OCI-LY7 (cell line): ENCODE measurements at regions not wholly inside any gene's neighbourhood (a gene's known extent, or its start where the extent isn't known, plus 50 kb on each side); places are given as distances from the start of the nearest gene placed in this dataset.

Source experiments
- BruUV-seq: library from RNA; stranded (reverse); fragments of 400-500 nt; replicated peaks from 2 replicates; lab custom pipeline; 2021; lab: Mats Ljungman, UMichigan
- CTCF ChIA-PET: fragments of 300-600 bp; sonication (Branson Sonifier 250); formaldehyde crosslinking; loops from one replicate; lab custom pipeline; 2022; ENCODE audit warnings: antibody characterized with exemption; ENCODE audit not compliant: unreplicated experiment; lab: Charles Lee
- POLR2A ChIA-PET: fragments of 300-600 bp; sonication (Branson Sonifier 250); formaldehyde crosslinking; loops from one replicate; lab custom pipeline; 2022; ENCODE audit warnings: antibody characterized with exemption; lab: Charles Lee
- DNase-seq: peaks from one replicate; pipeline ENCODE4 v3.0.0-alpha.2; 2015; ENCODE audit warnings: low spot score
- H2AFZ ChIP-seq: fragments of 200-600 bp; sonication (generic), shearing (Covaris generic); 2 replicates; pipeline ENCODE4 v1.6.1; 2014; ENCODE audit warnings: mild to moderate bottlenecking, antibody characterized with exemption, low read length, moderate library complexity
- H3K27ac ChIP-seq: fragments of 200-600 bp; sonication (generic); 2 replicates; pipeline ENCODE4 v1.5.1; 2014; ENCODE audit warnings: mixed run types, low read depth, mild to moderate bottlenecking, moderate library complexity, low read length, inconsistent platforms; ENCODE audit not compliant: poor library complexity, severe bottlenecking
- H3K36me3 ChIP-seq: fragments of 200-600 bp; sonication (generic); 2 replicates; pipeline ENCODE4 v1.6.1; 2014; ENCODE audit warnings: mild to moderate bottlenecking, antibody characterized with exemption, low read length, moderate library complexity, mixed read lengths; ENCODE audit not compliant: insufficient read depth
- H3K4me1 ChIP-seq: fragments of 200-600 bp; sonication (generic); 2 replicates; pipeline ENCODE4 v1.5.1; 2014; ENCODE audit warnings: mild to moderate bottlenecking, low read length; ENCODE audit not compliant: insufficient read depth, poor library complexity, severe bottlenecking
- H3K4me2 ChIP-seq: fragments of 200-600 bp; sonication (generic); 2 replicates; pipeline ENCODE4 v1.6.1; 2014; ENCODE audit warnings: mild to moderate bottlenecking, low read length
- H3K4me3 ChIP-seq: fragments of 200-600 bp; sonication (generic); 2 replicates; pipeline ENCODE4 v1.5.1; 2014; ENCODE audit warnings: mild to moderate bottlenecking, low read depth, low read length; ENCODE audit not compliant: poor library complexity, severe bottlenecking
- H3K79me2 ChIP-seq: fragments of 200-600 bp; sonication (generic); 2 replicates; pipeline ENCODE4 v1.6.1; 2016; ENCODE audit warnings: low read depth, mild to moderate bottlenecking, low read length, moderate library complexity, mixed read lengths; ENCODE audit not compliant: insufficient read depth
- H3K9me2 ChIP-seq: fragments of 200-600 bp; sonication (generic); 2 replicates; pipeline ENCODE4 v1.6.1; 2016; ENCODE audit warnings: mild to moderate bottlenecking, low read length, mixed read lengths; ENCODE audit not compliant: insufficient read depth
- H3K9me3 ChIP-seq: fragments of 200-600 bp; sonication (generic); 2 replicates; pipeline ENCODE4 v1.6.1; 2014; ENCODE audit warnings: mild to moderate bottlenecking, mixed run types, low read length, mixed read lengths
- H4K20me1 ChIP-seq: fragments of 200-600 bp; sonication (generic); 2 replicates; pipeline ENCODE4 v1.6.1; 2014; ENCODE audit warnings: mild to moderate bottlenecking, antibody characterized with exemption, low read length, moderate library complexity, mixed read lengths; ENCODE audit not compliant: insufficient read depth
- EZH2phosphoT487 ChIP-seq: fragments of 200-600 bp; sonication (generic); IDR thresholded peaks from 2 replicates; pipeline ENCODE4 v1.6.1; 2018; ENCODE audit warnings: low read depth, borderline replicate concordance, mild to moderate bottlenecking, mixed run types, antibody characterized with exemption, low read length, moderate library complexity, mixed read lengths
- intact Hi-C: fragments of 100-400 bp; cut with micrococcal nuclease; formaldehyde crosslinking; loops from one replicate; pipeline ENCODE4 v1.10.0; 2022; ENCODE audit not compliant: unreplicated experiment
- TF ChIP-seq, protein P1 (sequence below): fragments of 200-600 bp; sonication (generic); conservative IDR thresholded peaks from 2 replicates; pipeline ENCODE4 v1.5.1; 2014; ENCODE audit warnings: mild to moderate bottlenecking, antibody characterized with exemption, low read length, moderate library complexity, mixed read lengths

GRCh38 chr14:98614741-98615140, 657.3 kb downstream of the BCL11B start:
- H3K4me2 ChIP-seq: no peak overlapping the region
- CTCF ChIA-PET: no interaction called here
- H3K4me1 ChIP-seq: no peaks in the 10 kb centered on the region
- H2AFZ ChIP-seq: no peak overlapping the region
- POLR2A ChIA-PET: interaction anchor here (0.6 kb wide), 1 partner anchor 19 kb away, joined by 3 read pairs; no protein-coding TSS in a partner anchor
- H4K20me1 ChIP-seq: no peaks in the 10 kb centered on the region
- intact Hi-C loops: no loop called here
- DNase-seq: no peak
- no TSS peak for BruUV-seq
- no peak overlapping the region for H3K27ac ChIP-seq
- no peaks in the 10 kb centered on the region for H3K36me3 ChIP-seq
- H3K79me2 ChIP-seq: no peaks in the 10 kb centered on the region
- no peaks in the 10 kb centered on the region for H3K9me3 ChIP-seq
- no peaks in the 10 kb centered on the region for H3K9me2 ChIP-seq
- no peak overlapping the region for H3K4me3 ChIP-seq
- no peak for TF ChIP-seq EZH2phosphoT487
- TF ChIP-seq, protein P1, sequence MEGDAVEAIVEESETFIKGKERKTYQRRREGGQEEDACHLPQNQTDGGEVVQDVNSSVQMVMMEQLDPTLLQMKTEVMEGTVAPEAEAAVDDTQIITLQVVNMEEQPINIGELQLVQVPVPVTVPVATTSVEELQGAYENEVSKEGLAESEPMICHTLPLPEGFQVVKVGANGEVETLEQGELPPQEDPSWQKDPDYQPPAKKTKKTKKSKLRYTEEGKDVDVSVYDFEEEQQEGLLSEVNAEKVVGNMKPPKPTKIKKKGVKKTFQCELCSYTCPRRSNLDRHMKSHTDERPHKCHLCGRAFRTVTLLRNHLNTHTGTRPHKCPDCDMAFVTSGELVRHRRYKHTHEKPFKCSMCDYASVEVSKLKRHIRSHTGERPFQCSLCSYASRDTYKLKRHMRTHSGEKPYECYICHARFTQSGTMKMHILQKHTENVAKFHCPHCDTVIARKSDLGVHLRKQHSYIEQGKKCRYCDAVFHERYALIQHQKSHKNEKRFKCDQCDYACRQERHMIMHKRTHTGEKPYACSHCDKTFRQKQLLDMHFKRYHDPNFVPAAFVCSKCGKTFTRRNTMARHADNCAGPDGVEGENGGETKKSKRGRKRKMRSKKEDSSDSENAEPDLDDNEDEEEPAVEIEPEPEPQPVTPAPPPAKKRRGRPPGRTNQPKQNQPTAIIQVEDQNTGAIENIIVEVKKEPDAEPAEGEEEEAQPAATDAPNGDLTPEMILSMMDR: no peak

DNA sequence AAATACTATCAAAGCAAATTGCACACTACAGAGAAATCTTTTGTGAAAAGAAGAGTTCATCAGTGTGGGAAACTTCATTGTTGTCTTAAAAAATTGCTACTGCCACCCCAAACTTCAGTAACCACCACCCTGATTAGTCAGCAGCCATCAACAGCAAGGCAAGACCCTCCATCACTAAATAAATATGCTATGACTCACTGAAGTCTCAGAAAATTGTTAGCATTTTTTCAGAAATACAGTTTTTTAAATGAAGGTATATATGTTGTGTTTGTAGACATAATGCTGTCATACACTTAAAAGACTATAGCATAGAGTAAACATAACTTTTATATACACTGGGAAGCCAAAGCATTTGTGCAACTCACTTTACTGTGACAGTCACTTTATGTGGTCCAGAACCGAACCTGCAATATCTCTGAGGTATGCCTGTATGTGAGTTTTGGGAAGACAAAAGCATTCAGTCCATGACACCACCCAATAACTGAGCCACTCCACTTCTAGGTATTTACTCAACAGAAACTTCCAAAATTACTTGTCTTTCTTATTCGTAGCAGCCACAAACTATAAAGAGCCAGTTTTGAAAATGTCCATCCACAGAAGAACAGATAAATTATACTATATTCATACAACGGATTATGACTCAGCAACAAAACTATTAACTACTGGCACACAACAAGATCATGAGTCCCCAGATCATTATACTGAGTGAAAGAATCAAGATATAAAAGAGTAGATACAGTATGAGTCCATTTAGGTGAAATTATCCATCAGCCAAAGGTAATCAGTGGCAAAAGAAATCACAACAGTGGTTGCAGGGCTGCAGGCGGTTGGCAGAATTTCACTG, 649.6 kb downstream of the BCL11B start:
- no peak overlapping the region for H2AFZ ChIP-seq
- no peak overlapping the region for H3K27ac ChIP-seq
- intact Hi-C loops: no loop called here
- H3K4me1 ChIP-seq: no peaks in the 10 kb centered on the region
- H3K9me2 ChIP-seq: no peaks in the 10 kb centered on the region
- H3K4me3 ChIP-seq: no peak overlapping the region
- H3K79me2 ChIP-seq: no peaks in the 10 kb centered on the region
- no peak for TF ChIP-seq EZH2phosphoT487
- TF ChIP-seq, protein P1: no peak
- H3K36me3 ChIP-seq: no peaks in the 10 kb centered on the region
- no peaks in the 10 kb centered on the region for H4K20me1 ChIP-seq
- H3K9me3 ChIP-seq: no peaks in the 10 kb centered on the region
- BruUV-seq: no TSS peak
- DNase-seq: no peak
- ChIA-PET CTCF (no interaction called here), POLR2A (no interaction called here)
- H3K4me2 ChIP-seq: no peak overlapping the region

DNA sequence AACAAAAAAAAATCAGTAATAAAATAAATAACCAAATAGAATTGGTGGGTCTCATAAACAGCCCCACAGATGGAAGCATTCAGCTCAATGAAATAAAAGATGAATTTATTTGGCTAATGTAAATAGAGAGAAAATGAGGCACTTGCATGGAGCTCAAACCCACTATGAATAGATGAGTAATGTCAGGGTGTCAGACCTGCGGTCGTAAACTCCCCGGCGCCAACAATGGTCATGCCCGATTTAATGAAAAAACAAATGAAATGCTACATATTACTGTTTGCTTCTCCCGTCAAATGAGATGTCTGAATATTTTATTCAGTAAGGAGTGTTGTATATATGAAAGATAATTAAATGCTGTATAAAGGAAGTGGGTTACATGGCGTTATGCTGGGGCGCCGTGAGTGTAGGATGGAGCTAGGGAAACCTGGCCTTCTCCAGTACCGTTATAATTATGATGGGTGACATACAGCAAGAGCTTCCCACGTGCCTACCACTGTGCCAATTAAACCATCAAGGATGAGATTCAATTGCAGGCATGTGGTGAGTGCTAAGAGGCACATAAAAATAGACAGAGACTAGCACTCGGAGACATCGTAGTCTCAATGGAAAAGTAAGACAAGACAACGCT, 648.1 kb downstream of the BCL11B start:
- Histone ChIP-seq H3K9me2 (no peaks in the 10 kb centered on the region), H4K20me1 (no peaks in the 10 kb centered on the region), H3K4me2 (no peak overlapping the region), H3K36me3 (no peaks in the 10 kb centered on the region), H3K27ac (no peak overlapping the region), H3K4me1 (no peaks in the 10 kb centered on the region), H2AFZ (no peak overlapping the region), H3K9me3 (no peaks in the 10 kb centered on the region), H3K4me3 (no peak overlapping the region), H3K79me2 (no peaks in the 10 kb centered on the region)
- DNase-seq: no peak
- POLR2A ChIA-PET: no interaction called here
- no peak for TF ChIP-seq EZH2phosphoT487
- TF ChIP-seq, protein P1: no peak
- CTCF ChIA-PET: no interaction called here
- intact Hi-C loops: no loop called here
- BruUV-seq: no TSS peak
